Keratinocyte (primary cell): ENCODE measurements at regions not wholly inside any gene's neighbourhood (a gene's known extent, or its start where the extent isn't known, plus 50 kb on each side); places are given as distances from the start of the nearest gene placed in this dataset.

Experiments used
- DNase-seq: peaks from one replicate; pipeline ENCODE4 v3.0.0-alpha.2; 2011; ENCODE audit warnings: low read depth, missing footprints, low spot score
- FAIRE-seq: peaks from 2 replicates; lab custom pipeline; 2011; peaks lifted over from hg19 to GRCh38; lab: Jason Lieb, UNC
- H2AFZ ChIP-seq: 2 replicates; pipeline ENCODE4 v1.6.0; 2012; ENCODE audit warnings: low read length, control low read depth, inconsistent platforms; ENCODE audit not compliant: control insufficient read depth
- H3K27ac ChIP-seq: 2 replicates; pipeline ENCODE4 v1.5.1; 2011; ENCODE audit warnings: low read length; ENCODE audit not compliant: control insufficient read depth, insufficient read depth
- H3K27me3 ChIP-seq: 3 replicates; pipeline ENCODE4 v1.6.0; 2011; ENCODE audit warnings: low read length; ENCODE audit not compliant: control insufficient read depth, insufficient read depth; ENCODE audit errors: extremely low read depth
- H3K36me3 ChIP-seq, 2 experiments: 2 replicates in 1 of 2; 3 replicates in 1 of 2; pipeline ENCODE4 v1.5.1; 2011; ENCODE audit warnings: low read length in 2 of 2, mild to moderate bottlenecking in 1 of 2; ENCODE audit not compliant: control insufficient read depth in 2 of 2, insufficient read depth in 2 of 2; ENCODE audit errors: extremely low read depth in 1 of 2
- H3K4me1 ChIP-seq: 3 replicates; pipeline ENCODE4 v1.5.1; 2011; ENCODE audit warnings: low read length; ENCODE audit not compliant: control insufficient read depth, insufficient read depth; ENCODE audit errors: extremely low read depth
- H3K4me2 ChIP-seq: 3 replicates; pipeline ENCODE4 v1.6.0; 2011; ENCODE audit warnings: low read depth, low read length; ENCODE audit not compliant: control insufficient read depth, insufficient read depth; ENCODE audit errors: extremely low read depth
- H3K4me3 ChIP-seq, 3 experiments: fragments of 200-600 bp in 1 of 3; sonication (generic) in 1 of 3; 2 replicates in 2 of 3; 3 replicates in 1 of 3; pipeline ENCODE4 v1.5.1; 2011 to 2016; ENCODE audit warnings: low read length in 3 of 3, mild to moderate bottlenecking in 3 of 3, control low read depth in 2 of 3, inconsistent platforms in 1 of 3, low read depth in 1 of 3, mixed read lengths in 1 of 3, mixed run types in 1 of 3, moderate library complexity in 1 of 3; ENCODE audit not compliant: control insufficient read depth in 2 of 3, insufficient read depth in 2 of 3; ENCODE audit errors: extremely low read depth in 1 of 3
- H3K79me2 ChIP-seq: 2 replicates; pipeline ENCODE4 v1.6.0; 2012; ENCODE audit warnings: low read length; ENCODE audit not compliant: control insufficient read depth, insufficient read depth
- H3K9ac ChIP-seq: 3 replicates; pipeline ENCODE4 v1.6.0; 2011; ENCODE audit warnings: low read length; ENCODE audit not compliant: control insufficient read depth, insufficient read depth; ENCODE audit errors: extremely low read depth
- H3K9me1 ChIP-seq: 3 replicates; pipeline ENCODE4 v1.6.0; 2011; ENCODE audit warnings: low read length; ENCODE audit not compliant: control insufficient read depth, insufficient read depth; ENCODE audit errors: extremely low read depth
- H3K9me3 ChIP-seq: 2 replicates; pipeline ENCODE4 v1.5.1; 2012; ENCODE audit warnings: low read depth, low read length; ENCODE audit not compliant: control insufficient read depth
- H4K20me1 ChIP-seq: 3 replicates; pipeline ENCODE4 v1.6.0; 2011; ENCODE audit warnings: low read length; ENCODE audit not compliant: control insufficient read depth, insufficient read depth; ENCODE audit errors: extremely low read depth
- CTCF ChIP-seq, 3 experiments: IDR thresholded peaks in 1 of 3; conservative IDR thresholded peaks in 1 of 3; optimal IDR thresholded peaks in 1 of 3; 2 replicates in 2 of 3; 3 replicates in 1 of 3; pipeline versions ENCODE3 to v1.5.1; 2011; ENCODE audit warnings: low read length in 3 of 3, mild to moderate bottlenecking in 3 of 3, moderate library complexity in 2 of 3, control low read depth in 1 of 3, inconsistent platforms in 1 of 3; ENCODE audit not compliant: insufficient read depth in 2 of 3; ENCODE audit errors: extremely low read depth in 1 of 3
- EZH2 ChIP-seq: IDR thresholded peaks from one replicate; pipeline ENCODE4 v1.6.1; 2012; ENCODE audit warnings: inconsistent platforms, mild to moderate bottlenecking, low read length, moderate library complexity
- dilution Hi-C: fragments of 300-500 bp; cut with MboI; formaldehyde crosslinking; loops from one replicate; pipeline ENCODE4 v1.7.0; 2020; ENCODE audit warnings: low sequenced_read_pairs; ENCODE audit not compliant: extremely low pct_ligation_motif_present

GRCh38 chr2:65511306-65511705 lies 78.9 kb upstream of the SPRED2 start:
- no peak overlapping the region for H3K4me3 ChIP-seq
- no peaks in the 10 kb centered on the region for H3K27me3 ChIP-seq
- TF ChIP-seq CTCF (optimal IDR thresholded peaks at IDR 0.05 in 1 of 3, IDR thresholded peaks at IDR 0.05 in 1 of 3, conservative IDR thresholded peaks at IDR 0.05 in 1 of 3; ENCODE audit: extremely low read depth in 1 of 3, insufficient read depth in 2 of 3, low read length in 3 of 3) (no peak), EZH2 (no peak)
- no peak overlapping the region for H3K4me2 ChIP-seq
- H3K27ac ChIP-seq = no peak overlapping the region
- no peaks in the 10 kb centered on the region for H3K36me3 ChIP-seq
- FAIRE-seq (no peak), DNase-seq (no peak)
- no peaks in the 10 kb centered on the region for H3K79me2 ChIP-seq
- no peaks in the 10 kb centered on the region for H3K9me3 ChIP-seq
- H2AFZ ChIP-seq = no peak overlapping the region
- peaks cover 3% of the 10 kb centered on the region for H3K4me1 ChIP-seq
- no peaks in the 10 kb centered on the region for H4K20me1 ChIP-seq
- dilution Hi-C loops = no loop called here
- no peaks in the 10 kb centered on the region for H3K9me1 ChIP-seq
- H3K9ac ChIP-seq = no peak overlapping the region

- dilution Hi-C loops = no loop called here
- H3K4me3 ChIP-seq = no peak overlapping the region
- no peak for FAIRE-seq
- TF ChIP-seq CTCF (optimal IDR thresholded peaks at IDR 0.05 in 1 of 3, IDR thresholded peaks at IDR 0.05 in 1 of 3, conservative IDR thresholded peaks at IDR 0.05 in 1 of 3; ENCODE audit: extremely low read depth in 1 of 3, insufficient read depth in 2 of 3, low read length in 3 of 3) (no peak), EZH2 (no peak)
- H3K4me2 ChIP-seq = no peak overlapping the region
- no peaks in the 10 kb centered on the region for H3K36me3 ChIP-seq
- no peaks in the 10 kb centered on the region for H3K27me3 ChIP-seq
- H3K9me3 ChIP-seq = no peaks in the 10 kb centered on the region
- H3K9ac ChIP-seq = no peak overlapping the region
- no peak overlapping the region for H3K27ac ChIP-seq
- H3K79me2 ChIP-seq = no peaks in the 10 kb centered on the region
- no peak for DNase-seq
- H3K4me1 ChIP-seq = peaks cover 9% of the 10 kb centered on the region
- no peak overlapping the region for H2AFZ ChIP-seq
- no peaks in the 10 kb centered on the region for H4K20me1 ChIP-seq
- H3K9me1 ChIP-seq = no peaks in the 10 kb centered on the region
These were observed 75.8 kb upstream of the SPRED2 start for GRCh38 chr2:65508225-65508624.
